C4-2B (cell line): ENCODE measurements at regions not wholly inside any gene's neighbourhood (a gene's known extent, or its start where the extent isn't known, plus 50 kb on each side); places are given as distances from the start of the nearest gene placed in this dataset.

Experiments
- ZFX ChIP-seq: fragments of 450-650 bp; IDR thresholded peaks from 2 replicates; pipeline ENCODE4 v1.6.1; 2017
- TF ChIP-seq, protein P1 (sequence below): fragments of 450-650 bp; conservative IDR thresholded peaks from 2 replicates; pipeline ENCODE4 v1.5.1; 2017; ENCODE audit warnings: mild to moderate bottlenecking

DNA sequence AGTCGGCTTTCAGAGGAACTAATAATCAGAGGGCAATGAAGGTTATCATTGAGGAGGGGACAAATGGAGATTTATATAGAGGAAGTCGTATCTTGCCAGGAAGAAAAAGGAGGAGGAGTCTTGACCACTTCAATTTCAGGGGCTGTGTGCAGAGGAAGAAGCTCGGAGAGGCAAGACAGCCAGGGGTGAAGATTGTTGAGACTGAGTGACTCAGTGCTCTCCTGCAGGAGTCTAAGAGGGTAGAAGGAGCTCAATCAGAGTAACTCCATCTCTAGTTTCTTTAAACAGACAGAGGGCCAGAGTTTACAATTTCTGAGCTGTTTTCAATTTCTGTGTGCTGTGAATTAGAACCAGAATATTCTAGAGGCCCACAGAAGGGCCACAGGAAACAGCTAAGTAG lies 439.3 kb upstream of the PRICKLE1 start:
- TF ChIP-seq, protein P1, sequence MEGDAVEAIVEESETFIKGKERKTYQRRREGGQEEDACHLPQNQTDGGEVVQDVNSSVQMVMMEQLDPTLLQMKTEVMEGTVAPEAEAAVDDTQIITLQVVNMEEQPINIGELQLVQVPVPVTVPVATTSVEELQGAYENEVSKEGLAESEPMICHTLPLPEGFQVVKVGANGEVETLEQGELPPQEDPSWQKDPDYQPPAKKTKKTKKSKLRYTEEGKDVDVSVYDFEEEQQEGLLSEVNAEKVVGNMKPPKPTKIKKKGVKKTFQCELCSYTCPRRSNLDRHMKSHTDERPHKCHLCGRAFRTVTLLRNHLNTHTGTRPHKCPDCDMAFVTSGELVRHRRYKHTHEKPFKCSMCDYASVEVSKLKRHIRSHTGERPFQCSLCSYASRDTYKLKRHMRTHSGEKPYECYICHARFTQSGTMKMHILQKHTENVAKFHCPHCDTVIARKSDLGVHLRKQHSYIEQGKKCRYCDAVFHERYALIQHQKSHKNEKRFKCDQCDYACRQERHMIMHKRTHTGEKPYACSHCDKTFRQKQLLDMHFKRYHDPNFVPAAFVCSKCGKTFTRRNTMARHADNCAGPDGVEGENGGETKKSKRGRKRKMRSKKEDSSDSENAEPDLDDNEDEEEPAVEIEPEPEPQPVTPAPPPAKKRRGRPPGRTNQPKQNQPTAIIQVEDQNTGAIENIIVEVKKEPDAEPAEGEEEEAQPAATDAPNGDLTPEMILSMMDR, result no peak
- no peak for TF ChIP-seq ZFX
